RKO (cell line): ENCODE measurements at regions not wholly inside any gene's neighbourhood (a gene's known extent, or its start where the extent isn't known, plus 50 kb on each side); places are given as distances from the start of the nearest gene placed in this dataset.

ENCODE experiments used
- DNase-seq: peaks from one replicate; pipeline ENCODE4 v3.0.0-alpha.2; 2016; ENCODE audit warnings: low spot score

GRCh38 chr12:71236133-71236660 lies 78.4 kb upstream of the TSPAN8 start:
- no peak for DNase-seq

- no peak for DNase-seq
Measured at GRCh38 chr12:71233083-71233482, 75.3 kb upstream of the TSPAN8 start.

DNA sequence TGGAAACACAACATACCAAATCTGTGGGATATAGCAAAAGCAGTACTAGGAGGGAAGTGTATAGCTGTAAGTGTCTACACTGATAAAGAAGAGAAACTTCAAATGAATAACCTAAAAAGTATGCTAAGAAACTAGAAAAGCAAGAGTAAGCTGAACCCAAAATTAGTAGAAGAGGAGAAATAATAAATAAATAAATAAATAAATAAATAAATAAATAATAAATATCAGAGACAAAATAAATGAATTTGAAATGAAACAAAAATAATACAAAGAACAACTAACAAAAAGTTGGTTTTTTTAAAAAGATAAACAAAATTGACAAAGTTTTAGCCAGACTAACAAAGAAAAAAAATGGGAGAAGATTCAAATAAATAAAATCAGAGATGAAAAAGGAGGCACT lies 72.7 kb upstream of the TSPAN8 start:
- no peak for DNase-seq

DNA sequence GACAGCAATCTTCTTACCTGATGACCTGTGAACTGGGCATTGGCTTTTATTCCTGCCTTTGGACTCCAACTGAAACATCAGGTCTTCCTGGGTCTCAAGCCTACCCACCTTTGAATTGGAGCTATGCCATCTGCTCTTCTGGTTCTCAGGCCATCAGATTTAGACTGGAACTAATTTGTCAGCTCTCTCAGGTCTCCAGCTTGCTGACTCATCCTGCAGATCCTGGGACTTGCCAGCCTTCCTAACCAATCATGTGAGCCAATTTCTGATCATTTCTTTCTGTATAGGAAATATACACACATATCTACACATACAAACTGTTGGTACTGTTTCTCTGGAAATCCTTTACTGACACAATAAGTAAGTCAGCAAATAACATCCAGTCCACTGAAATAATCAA lies 65.3 kb upstream of the TSPAN8 start:
- DNase-seq: no peak

DNA sequence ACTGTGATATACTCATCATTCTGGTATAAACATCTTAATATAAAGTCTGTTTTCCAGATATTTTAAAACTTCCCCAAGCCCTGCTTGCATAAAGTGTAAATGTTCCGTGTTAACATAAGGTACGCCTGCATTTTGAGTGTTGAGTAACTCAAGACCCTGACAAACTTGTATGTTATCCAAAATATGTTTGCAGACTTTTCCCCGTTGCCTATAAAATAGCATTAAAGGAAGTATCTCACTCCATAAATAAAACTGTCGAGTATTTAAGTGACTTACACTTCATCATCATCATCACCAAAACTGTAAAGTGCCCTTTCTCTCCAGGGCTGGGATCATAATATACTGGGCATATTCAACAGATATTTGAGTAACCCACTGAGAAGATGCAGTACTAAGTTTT lies 64.6 kb upstream of the TSPAN8 start:
- DNase-seq: no peak

DNA sequence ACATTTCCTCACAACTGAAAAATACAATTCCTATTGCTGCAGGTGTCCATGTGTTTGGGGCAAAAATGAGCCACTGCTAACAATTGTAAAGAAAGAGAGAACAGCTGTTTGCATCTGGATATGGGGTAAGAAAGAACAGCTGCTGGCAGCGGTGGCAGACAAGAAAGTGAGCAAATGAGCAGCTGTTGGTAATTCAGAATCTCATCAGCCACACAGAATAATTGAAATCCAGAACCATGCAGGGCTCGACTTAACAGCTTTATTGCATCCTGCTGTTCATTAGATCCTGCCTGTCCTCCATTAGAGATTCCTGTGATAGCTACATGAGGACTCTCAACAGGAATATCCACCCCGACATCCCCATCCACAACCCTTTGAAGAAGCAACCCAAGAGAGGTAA lies 62.5 kb upstream of the TSPAN8 start:
- DNase-seq: no peak

DNA sequence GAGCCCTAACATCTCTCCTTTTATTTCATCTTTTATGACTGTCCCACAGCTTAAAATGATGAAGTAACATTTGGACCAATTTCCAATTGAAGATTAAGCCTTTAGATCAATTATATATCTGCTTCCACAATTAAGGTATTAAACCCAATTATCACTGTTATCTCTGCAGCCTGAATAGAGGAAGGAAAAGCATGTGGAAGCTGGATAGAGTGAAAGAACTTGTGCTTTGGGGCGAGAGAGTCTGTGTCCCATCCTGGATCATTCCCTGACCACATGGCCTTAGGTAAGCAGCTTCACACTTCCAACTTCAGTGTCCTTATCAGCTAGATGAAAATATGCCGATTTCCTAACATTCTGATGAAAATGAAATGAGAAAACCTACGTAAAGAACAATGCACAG lies 61.4 kb upstream of the TSPAN8 start:
- DNase-seq: no peak

DNA sequence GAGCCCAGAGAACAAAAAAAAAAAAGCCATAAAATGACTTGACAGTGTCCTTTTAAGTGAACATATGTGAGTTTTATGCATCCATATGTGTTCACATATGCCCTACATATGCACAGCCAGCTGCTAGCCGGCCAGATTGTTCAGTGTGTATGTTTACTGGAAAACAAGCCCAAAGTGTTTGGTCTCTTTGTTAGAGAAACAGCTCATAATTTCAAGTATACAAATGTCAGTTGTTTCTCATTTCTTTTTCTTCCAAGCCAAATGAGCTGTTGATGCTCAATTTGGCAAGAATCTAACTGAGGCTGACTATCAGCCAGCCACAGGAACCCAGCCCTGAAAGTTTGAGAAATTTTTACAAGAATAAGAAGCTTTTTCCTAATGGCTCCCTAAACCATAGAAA lies 60.8 kb upstream of the TSPAN8 start:
- DNase-seq: no peak

DNA sequence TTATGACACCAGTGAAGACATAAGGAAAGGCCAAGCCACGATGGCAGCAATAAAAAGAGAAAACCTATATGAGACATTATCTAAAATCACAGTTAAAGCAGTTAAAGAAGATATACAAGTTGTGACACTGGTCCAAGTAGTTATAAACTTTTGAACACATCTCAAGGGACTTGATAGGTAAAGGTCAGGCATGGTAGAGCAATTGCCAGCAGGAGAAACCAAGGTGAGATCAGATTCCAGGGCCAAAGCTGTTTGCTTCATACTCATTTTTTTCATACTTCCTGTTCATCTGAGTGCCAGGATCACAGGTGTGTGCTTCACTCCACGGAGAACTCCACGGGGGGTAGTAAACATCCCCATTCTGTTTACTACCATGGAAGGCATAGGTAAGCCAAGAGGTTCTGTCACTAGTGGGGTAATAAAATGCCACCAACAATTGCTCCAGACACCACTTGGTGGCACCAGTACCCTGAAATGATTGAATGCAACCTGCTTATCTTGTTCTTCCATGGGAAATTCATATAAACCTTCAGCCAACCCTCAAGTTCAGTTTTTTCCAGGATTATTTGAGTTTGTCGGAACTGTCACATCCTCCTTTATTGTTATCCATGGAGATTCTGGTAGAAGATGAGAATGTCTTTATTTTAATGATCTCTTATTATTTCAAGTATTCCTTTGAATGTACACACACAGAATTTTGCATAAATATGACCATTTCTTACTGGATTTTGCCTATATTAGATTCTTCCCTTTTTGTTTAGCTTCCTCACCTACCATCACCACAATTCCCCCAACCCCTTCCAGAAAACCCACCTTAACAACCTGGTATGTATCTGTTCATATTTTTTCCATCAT lies 59.2 kb upstream of the TSPAN8 start:
- peak; percentile 65 for DNase-seq

GRCh38 chr12:71214511-71215285 lies 56.9 kb upstream of the TSPAN8 start:
- DNase-seq: no peak

DNA sequence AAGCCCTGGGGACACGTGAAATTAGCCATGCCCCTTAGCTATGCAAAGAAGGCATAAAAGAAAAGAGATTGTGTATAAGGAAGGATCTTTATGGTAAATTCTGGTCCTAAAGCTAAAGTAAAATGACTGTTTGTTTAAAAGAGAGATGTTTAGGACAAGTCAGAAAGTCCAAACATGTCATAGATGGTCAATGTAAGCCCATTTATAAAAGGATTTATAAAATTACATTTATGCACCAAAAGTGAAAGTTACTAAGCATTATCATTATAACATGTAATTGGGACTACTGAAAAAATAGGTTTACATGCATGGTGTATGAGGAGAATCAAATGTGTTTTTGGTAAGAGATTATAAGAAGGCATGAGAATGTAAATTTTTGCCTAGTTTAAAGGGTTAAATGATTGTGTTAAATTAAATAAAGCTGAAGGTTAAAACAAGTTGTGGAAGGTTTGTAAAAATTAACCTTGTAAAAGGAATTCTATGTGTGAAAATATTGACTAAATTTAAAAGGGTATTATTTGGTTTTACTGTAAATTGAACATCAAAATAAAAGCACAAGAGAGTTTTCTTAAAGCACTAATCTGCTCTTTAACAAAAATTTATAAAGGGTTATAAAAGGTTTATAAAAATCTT lies 50.4 kb upstream of the TSPAN8 start:
- DNase-seq: peak; percentile 29
